ENCODE measurements at regions not wholly inside any gene's neighbourhood (a gene's known extent, or its start where the extent isn't known, plus 50 kb on each side); places are given as distances from the start of the nearest gene placed in this dataset.

- TF ChIP-seq CTCF (IDR thresholded peaks at IDR 0.05) (no peak), POLR2AphosphoS5 (IDR thresholded peaks at IDR 0.05) (peak in 1 of 4 donors; percentile 14)
- Histone ChIP-seq H3K36me3 (no peaks in the 10 kb centered on the region), H3K27me3 (no peaks in the 10 kb centered on the region), H3K4me3 (no peak overlapping the region), H3K4me1 (no peaks in the 10 kb centered on the region), H3K9me3 (no peaks in the 10 kb centered on the region), H3K27ac (peak overlapping the region in 1 of 4 donors; percentile 3)
- DNase-seq: no peak
- WGBS, 2 donors: 83 to 87% methylated on average over 3 of the region's 3 CpGs
- intact Hi-C loops (cut with DNase I): no loop called here
These were observed 52.4 kb upstream of the FNDC3B start for GRCh38 chr3:171986757-171987518.
